ENCODE measurements at regions not wholly inside any gene's neighbourhood (a gene's known extent, or its start where the extent isn't known, plus 50 kb on each side); places are given as distances from the start of the nearest gene placed in this dataset.
A peak's percentile ranks its signal among the peaks of the same experiment; 100 is the strongest.

- DNase-seq (ENCODE audit: low read depth): peak; percentile 64
Observed at GRCh38 chr9:131809941-131810344, 70.1 kb upstream of the RAPGEF1 start.

GRCh38 chr9:131808291-131808690 is 68.4 kb upstream of the RAPGEF1 start:
- DNase-seq (ENCODE audit: low read depth): no peak

- DNase-seq (ENCODE audit: low read depth): no peak
Observed at GRCh38 chr9:131807144-131807983, 67.5 kb upstream of the RAPGEF1 start.

- no peak for DNase-seq (ENCODE audit: low read depth)
Observed at GRCh38 chr9:131805803-131806202, 65.9 kb upstream of the RAPGEF1 start.

GRCh38 chr9:131804826-131805225 is 65.0 kb upstream of the RAPGEF1 start:
- no peak for DNase-seq (ENCODE audit: low read depth)

- no peak for DNase-seq (ENCODE audit: low read depth)
Observed at GRCh38 chr9:131803758-131804411, 64.0 kb upstream of the RAPGEF1 start.

GRCh38 chr9:131801810-131802209 is 61.9 kb upstream of the RAPGEF1 start:
- no peak for DNase-seq (ENCODE audit: low read depth)

GRCh38 chr9:131800843-131801242 is 61.0 kb upstream of the RAPGEF1 start:
- DNase-seq (ENCODE audit: low read depth): no peak

- DNase-seq (ENCODE audit: low read depth): no peak
Observed at GRCh38 chr9:131800366-131800765, 60.5 kb upstream of the RAPGEF1 start.

GRCh38 chr9:131799177-131799823 is 59.4 kb upstream of the RAPGEF1 start:
- peak; percentile 37 for DNase-seq (ENCODE audit: low read depth)

- no peak for DNase-seq (ENCODE audit: low read depth)
Observed at GRCh38 chr9:131798246-131798645, 58.4 kb upstream of the RAPGEF1 start.

GRCh38 chr9:131794393-131794792 is 54.5 kb upstream of the RAPGEF1 start:
- no peak for DNase-seq (ENCODE audit: low read depth)

GRCh38 chr9:131791542-131792254 is 51.8 kb upstream of the RAPGEF1 start:
- DNase-seq (ENCODE audit: low read depth): no peak

Measured in RPMI7951 (cell line).